ENCODE measurements at regions not wholly inside any gene's neighbourhood (a gene's known extent, or its start where the extent isn't known, plus 50 kb on each side); places are given as distances from the start of the nearest gene placed in this dataset.

DNA sequence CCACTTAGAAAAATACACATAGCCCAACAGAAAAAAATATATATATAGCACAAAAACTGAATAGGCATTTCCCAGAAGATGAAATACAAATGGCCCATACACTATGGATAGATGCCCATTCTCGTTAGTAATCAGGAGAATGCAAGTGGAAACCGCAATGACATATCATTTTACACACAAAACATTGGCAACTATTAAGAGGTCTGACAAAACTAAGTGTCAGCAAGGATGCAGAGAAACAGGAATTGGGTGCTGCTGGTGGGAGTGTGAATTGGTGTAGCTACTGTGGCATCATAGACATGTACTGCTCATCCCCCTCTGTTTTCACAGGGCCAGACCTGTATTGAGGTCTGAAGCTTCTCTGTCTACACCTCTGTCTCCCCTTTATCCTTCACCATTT, 320.0 kb downstream of the IDS start:
- Histone ChIP-seq H3K9me2 (replicated peaks; ENCODE audit: low read length) (no peaks in the 10 kb centered on the region), H3K4me3 (ENCODE audit: low read length) (no peak overlapping the region), H3K4me2 (ENCODE audit: low read length) (no peak overlapping the region), H3K27me3 (ENCODE audit: low read length) (no peaks in the 10 kb centered on the region), H3K27ac (ENCODE audit: low read length) (no peak overlapping the region), H3K4me1 (ENCODE audit: insufficient read depth, low read length) (no peaks in the 10 kb centered on the region), H3K79me2 (ENCODE audit: low read length) (no peaks in the 10 kb centered on the region), H3K9ac (ENCODE audit: low read length) (no peak overlapping the region), H3K9me3 (ENCODE audit: low read length) (no peaks in the 10 kb centered on the region), H2AFZ (ENCODE audit: low read length) (no peak overlapping the region), H3K36me3 (ENCODE audit: low read depth, low read length) (no peaks in the 10 kb centered on the region), H4K20me1 (ENCODE audit: low read length) (no peaks in the 10 kb centered on the region), H3F3A (ENCODE audit: low read length, unreplicated experiment) (no peaks in the 10 kb centered on the region)
- TF ChIP-seq EZH2 (IDR thresholded peaks at IDR 0.05; ENCODE audit: low read length, unreplicated experiment), result no peak
- TF ChIP-seq, protein P1, sequence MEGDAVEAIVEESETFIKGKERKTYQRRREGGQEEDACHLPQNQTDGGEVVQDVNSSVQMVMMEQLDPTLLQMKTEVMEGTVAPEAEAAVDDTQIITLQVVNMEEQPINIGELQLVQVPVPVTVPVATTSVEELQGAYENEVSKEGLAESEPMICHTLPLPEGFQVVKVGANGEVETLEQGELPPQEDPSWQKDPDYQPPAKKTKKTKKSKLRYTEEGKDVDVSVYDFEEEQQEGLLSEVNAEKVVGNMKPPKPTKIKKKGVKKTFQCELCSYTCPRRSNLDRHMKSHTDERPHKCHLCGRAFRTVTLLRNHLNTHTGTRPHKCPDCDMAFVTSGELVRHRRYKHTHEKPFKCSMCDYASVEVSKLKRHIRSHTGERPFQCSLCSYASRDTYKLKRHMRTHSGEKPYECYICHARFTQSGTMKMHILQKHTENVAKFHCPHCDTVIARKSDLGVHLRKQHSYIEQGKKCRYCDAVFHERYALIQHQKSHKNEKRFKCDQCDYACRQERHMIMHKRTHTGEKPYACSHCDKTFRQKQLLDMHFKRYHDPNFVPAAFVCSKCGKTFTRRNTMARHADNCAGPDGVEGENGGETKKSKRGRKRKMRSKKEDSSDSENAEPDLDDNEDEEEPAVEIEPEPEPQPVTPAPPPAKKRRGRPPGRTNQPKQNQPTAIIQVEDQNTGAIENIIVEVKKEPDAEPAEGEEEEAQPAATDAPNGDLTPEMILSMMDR (conservative IDR thresholded peaks at IDR 0.05; ENCODE audit: low read depth, low read length), result no peak
- no peak for TF ChIP-seq EZH2phosphoT487 (IDR thresholded peaks at IDR 0.05; ENCODE audit: borderline replicate concordance, low read length)
- no TSS peak for BruUV-seq (replicated peaks)
- CTCF ChIA-PET, result no interaction called here
- DNase-seq (no peak), ATAC-seq (no peak)
- intact Hi-C loops (cut with micrococcal nuclease), result no loop called here
- POLR2A ChIA-PET (ENCODE audit: unreplicated experiment), result no interaction called here

DNA sequence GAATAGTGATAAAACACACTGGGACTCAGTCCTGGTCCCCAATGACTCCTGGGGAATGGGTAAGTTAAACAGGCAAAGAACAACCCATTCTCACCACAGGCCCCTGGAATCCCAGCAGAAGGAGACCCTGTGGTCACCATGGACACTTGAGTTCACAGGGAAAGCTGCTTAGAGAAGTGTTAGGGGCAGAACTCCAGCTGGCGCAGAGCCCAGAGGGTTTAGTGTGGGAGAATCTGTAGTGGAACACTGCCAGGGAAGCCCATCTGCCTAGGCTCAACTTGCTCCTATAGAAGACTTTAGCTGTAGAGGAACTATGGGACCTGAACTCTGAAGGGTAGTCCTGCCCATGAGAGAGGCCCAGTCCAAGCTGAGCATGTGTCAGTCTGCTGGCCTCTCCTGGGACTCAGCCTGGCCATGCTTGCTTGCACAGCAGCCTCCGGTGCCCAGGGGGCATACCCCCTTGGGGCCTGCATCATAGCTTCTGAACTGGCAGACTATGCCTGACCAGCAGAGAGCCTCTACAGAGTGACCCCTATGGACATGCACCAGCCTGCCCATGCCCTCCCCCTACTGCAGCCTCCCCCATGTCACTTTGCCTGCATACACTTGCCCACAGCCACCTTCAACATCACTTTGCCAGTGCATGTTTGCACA, 343.5 kb downstream of the IDS start:
- no peaks in the 10 kb centered on the region for H3K36me3 ChIP-seq (ENCODE audit: low read depth, low read length)

DNA sequence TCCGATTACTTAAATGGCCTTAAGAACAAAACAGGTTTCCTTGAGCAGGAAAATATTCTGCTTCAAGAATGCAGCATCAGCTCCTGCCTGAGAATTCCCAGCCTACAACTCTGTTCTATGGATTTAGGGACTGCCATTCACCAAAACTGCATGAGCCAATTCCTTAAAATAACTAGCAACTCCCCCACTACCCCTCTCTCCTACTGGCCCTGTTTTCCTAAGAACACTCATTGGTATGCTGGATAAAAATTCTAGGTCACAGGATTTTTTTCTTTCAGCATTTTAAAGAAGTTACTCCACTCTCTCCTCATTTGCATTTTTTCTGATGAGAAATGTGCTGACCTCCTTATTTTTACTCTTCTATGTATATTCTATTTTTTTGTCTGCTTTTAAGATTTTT, 347.1 kb downstream of the IDS start:
- no peaks in the 10 kb centered on the region for H3K9me3 ChIP-seq (ENCODE audit: low read length)
- no peak overlapping the region for H2AFZ ChIP-seq (ENCODE audit: low read length)
- no peaks in the 10 kb centered on the region for H3K9me2 ChIP-seq (replicated peaks; ENCODE audit: low read length)
- no peaks in the 10 kb centered on the region for H3K27me3 ChIP-seq (ENCODE audit: low read length)
- no peaks in the 10 kb centered on the region for H4K20me1 ChIP-seq (ENCODE audit: low read length)
- H3K4me1 ChIP-seq (ENCODE audit: insufficient read depth, low read length), result no peaks in the 10 kb centered on the region
- ATAC-seq, result no peak
- no peak overlapping the region for H3K4me2 ChIP-seq (ENCODE audit: low read length)
- H3K4me3 ChIP-seq (ENCODE audit: low read length), result no peak overlapping the region
- H3K36me3 ChIP-seq (ENCODE audit: low read depth, low read length), result no peaks in the 10 kb centered on the region
- no peaks in the 10 kb centered on the region for H3K79me2 ChIP-seq (ENCODE audit: low read length)
- H3K9ac ChIP-seq (ENCODE audit: low read length), result no peak overlapping the region
- no TSS peak for BruUV-seq (replicated peaks)
- intact Hi-C loops (cut with micrococcal nuclease), result no loop called here
- TF ChIP-seq EZH2phosphoT487 (IDR thresholded peaks at IDR 0.05; ENCODE audit: borderline replicate concordance, low read length) (no peak), EZH2 (IDR thresholded peaks at IDR 0.05; ENCODE audit: low read length, unreplicated experiment) (no peak)
- TF ChIP-seq, protein P1 (conservative IDR thresholded peaks at IDR 0.05; ENCODE audit: low read depth, low read length), result no peak
- DNase-seq, result no peak
- ChIA-PET CTCF (no interaction called here), POLR2A (ENCODE audit: unreplicated experiment) (no interaction called here)
- no peak overlapping the region for H3K27ac ChIP-seq (ENCODE audit: low read length)
- no peaks in the 10 kb centered on the region for H3F3A ChIP-seq (ENCODE audit: low read length, unreplicated experiment)

More for the DNA sequence above, 343.5 kb downstream of the IDS start:
- no peak overlapping the region for H3K4me2 ChIP-seq (ENCODE audit: low read length)
- no peak overlapping the region for H3K9ac ChIP-seq (ENCODE audit: low read length)
- TF ChIP-seq, protein P1 (conservative IDR thresholded peaks at IDR 0.05; ENCODE audit: low read depth, low read length), result no peak
- no peak for TF ChIP-seq EZH2phosphoT487 (IDR thresholded peaks at IDR 0.05; ENCODE audit: borderline replicate concordance, low read length)
- no peak for TF ChIP-seq EZH2 (IDR thresholded peaks at IDR 0.05; ENCODE audit: low read length, unreplicated experiment)
- no peak overlapping the region for H3K4me3 ChIP-seq (ENCODE audit: low read length)
- ATAC-seq (no peak), DNase-seq (no peak)
- no peak overlapping the region for H2AFZ ChIP-seq (ENCODE audit: low read length)
- H3K9me2 ChIP-seq (replicated peaks; ENCODE audit: low read length), result no peaks in the 10 kb centered on the region
- ChIA-PET CTCF (no interaction called here), POLR2A (ENCODE audit: unreplicated experiment) (no interaction called here)
- no peaks in the 10 kb centered on the region for H3K4me1 ChIP-seq (ENCODE audit: insufficient read depth, low read length)
- H3K27me3 ChIP-seq (ENCODE audit: low read length), result no peaks in the 10 kb centered on the region
- H3F3A ChIP-seq (ENCODE audit: low read length, unreplicated experiment), result no peaks in the 10 kb centered on the region
- no peaks in the 10 kb centered on the region for H3K79me2 ChIP-seq (ENCODE audit: low read length)
- H4K20me1 ChIP-seq (ENCODE audit: low read length), result no peaks in the 10 kb centered on the region
- BruUV-seq (replicated peaks), result no TSS peak
- H3K27ac ChIP-seq (ENCODE audit: low read length), result no peak overlapping the region
- no peaks in the 10 kb centered on the region for H3K9me3 ChIP-seq (ENCODE audit: low read length)
- intact Hi-C loops (cut with micrococcal nuclease), result no loop called here
